GM21529 (cell line): ENCODE measurements at regions not wholly inside any gene's neighbourhood (a gene's known extent, or its start where the extent isn't known, plus 50 kb on each side); places are given as distances from the start of the nearest gene placed in this dataset.
"Not testable (repeated sequence)": the region's sequence is repeated elsewhere in the genome, so short reads cannot be mapped to it uniquely, and the experiment has no call there.

Experiments
- ATAC-seq: cut with Tn5 transposase; IDR thresholded peaks from one replicate; pipeline ENCODE4 v1.9.1; 2021; ENCODE audit not compliant: unreplicated experiment

GRCh38 chr9:1115370-1115769 is 65.2 kb downstream of the DMRT2 start:
- ATAC-seq, result no peak

GRCh38 chr9:1117439-1117838 is 67.3 kb downstream of the DMRT2 start:
- ATAC-seq, result no peak

DNA sequence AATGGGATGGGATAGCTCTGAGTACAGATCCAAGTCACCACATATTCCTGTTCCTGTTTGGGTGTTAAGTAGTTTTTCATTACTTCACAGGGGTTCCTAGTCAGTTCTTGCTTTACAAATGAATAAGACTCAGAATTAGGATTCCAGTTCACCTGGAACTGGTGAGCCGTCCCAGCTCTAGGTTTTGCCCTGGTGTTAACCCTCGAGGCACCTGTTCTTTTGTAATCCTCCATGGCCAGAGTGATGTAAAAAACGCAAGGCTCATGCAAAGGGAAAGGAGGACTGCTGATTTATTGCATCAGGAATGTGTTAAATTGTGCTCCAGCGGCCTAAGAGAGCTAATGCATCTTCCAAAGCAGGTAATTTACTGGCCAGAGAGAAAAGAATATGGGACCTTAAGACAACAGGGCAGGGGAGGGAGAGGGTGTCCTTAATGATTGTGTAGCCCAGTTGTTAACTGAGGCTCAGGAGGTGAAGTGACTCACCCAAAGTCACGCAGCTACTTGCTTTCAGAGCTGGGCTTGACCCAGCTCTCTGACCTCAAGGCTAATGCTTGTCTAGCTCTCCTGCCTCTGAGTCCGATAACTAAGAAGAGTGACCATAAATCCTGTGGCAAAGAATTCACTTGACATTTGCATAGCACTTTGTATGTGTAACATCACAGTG is 70.5 kb downstream of the DMRT2 start:
- no peak for ATAC-seq

DNA sequence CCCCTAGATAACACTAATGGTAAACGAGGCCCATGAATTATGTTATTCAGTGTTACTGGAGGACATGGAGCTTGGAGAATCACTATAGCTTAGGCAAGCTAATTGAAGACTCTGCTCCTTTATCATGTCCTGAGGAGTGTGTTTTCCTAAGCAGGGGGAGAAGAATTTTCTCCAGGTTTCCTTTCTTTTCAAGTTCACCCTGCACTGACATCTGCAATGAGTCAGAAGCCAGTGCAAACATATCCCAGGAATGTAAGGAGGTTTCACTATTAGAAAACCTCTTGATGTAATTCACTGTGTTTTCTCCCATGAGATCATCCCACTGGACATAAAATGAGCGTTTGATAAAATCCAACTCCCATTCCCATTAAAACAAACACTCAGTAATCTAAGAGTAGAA is 75.6 kb downstream of the DMRT2 start:
- no peak for ATAC-seq

GRCh38 chr9:1128046-1128445 is 77.9 kb downstream of the DMRT2 start:
- ATAC-seq, result no peak

- no peak for ATAC-seq
Measured at GRCh38 chr9:1129382-1129781, 79.2 kb downstream of the DMRT2 start.

DNA sequence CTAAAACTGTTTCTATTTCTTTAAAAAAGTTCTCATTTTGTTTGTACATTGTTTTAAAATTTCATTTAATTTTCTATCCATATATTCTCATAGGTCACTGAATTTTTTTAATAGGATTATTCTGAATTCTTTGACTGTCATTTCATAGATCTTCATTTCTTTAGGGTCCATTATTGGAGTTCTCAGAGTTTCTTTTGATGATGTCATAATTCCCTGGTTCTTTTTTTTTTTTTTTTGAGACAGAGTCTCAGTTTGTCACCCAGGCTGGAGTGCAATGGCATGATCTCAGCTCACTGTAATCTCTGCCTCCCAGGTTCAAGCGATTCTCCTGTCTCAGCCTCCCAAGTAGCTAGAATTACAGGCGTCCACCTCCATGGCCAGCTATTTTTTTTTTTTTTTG is 89.9 kb downstream of the DMRT2 start:
- ATAC-seq, result no peak

DNA sequence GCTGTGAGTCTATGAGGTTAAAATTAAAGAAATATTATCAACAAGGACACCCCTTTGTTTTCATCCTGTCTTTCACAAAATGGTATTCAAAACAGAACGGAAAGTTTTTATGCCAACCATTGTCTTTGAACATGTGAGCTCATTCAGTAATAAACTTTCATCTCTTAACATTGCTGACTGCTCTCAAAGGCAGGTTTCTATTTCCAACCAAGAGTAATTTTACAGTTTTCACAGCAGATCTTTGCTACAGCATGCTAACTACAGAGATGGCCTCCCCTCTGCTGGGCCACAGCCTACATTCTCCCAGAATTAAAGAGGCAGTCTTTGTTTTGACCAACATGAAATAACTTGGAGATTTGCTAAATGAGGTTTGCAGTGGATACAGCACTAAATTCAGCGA is 101.5 kb downstream of the DMRT2 start:
- ATAC-seq, result no peak

DNA sequence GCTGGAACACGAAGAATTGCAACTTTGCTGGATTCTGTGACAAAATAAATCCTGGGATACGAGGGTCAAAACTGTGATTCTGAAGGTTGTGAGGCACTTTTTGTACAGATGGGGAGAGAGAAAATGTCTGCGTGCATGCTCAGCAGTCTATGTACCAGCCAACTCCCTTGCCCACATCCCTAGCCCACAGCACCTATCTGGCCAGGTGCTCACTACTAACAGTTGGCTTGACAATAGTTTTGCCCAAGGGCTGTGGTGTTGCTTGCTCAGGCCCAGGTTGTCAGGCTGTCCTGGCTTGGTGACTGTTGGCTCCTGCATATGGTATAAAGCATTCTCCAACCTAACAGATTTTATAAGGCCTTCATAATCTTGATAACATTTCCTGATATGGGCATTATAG is 102.0 kb downstream of the DMRT2 start:
- ATAC-seq, result no peak

GRCh38 chr9:1154739-1155138 is 104.6 kb downstream of the DMRT2 start:
- ATAC-seq, result no peak

GRCh38 chr9:1155602-1156001 is 105.4 kb downstream of the DMRT2 start:
- ATAC-seq, result no peak

- ATAC-seq, result no peak
Measured at GRCh38 chr9:1156794-1157550, 106.8 kb downstream of the DMRT2 start.

GRCh38 chr9:1157836-1158235 is 107.7 kb downstream of the DMRT2 start:
- no peak for ATAC-seq

DNA sequence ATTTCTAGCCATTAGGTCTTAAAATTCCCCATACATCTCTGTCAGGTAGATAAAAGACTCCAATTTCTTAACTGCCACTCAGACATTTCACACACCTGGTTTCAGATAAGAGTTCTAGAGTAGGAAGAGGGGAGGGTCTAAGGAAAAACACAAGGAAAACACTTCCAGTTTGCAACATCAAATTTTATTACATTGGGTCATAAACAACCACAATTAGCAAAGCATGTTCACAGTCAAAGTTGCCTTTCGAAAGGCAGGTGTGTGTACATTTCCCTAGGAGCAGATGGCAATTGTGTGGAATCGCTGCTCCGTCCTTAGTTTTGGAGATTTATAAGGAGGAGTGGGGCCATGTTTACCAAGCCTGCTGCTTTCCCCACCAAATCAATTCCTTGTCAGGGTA is 120.8 kb downstream of the DMRT2 start:
- no peak for ATAC-seq

GRCh38 chr9:1171546-1171945 is 121.4 kb downstream of the DMRT2 start:
- no peak for ATAC-seq

DNA sequence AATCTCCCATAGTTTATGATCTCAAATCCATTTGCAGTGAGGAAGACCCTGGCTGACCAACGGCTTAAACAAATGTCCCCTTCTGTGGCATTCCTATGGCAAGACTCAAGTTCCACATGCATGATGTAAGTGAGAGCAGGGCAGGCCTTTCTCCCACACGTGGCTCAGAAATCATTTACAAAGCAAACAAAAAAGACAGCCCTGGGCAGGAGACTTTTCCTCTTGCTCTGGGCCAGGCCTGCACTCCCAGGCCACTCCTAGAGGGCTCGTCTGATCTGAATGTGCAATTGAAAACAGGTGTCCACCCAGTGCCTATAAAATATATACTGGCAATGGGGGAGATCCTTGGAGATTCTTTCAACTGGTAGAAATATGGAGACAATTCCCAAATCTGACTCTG is 123.1 kb downstream of the DMRT2 start:
- no peak for ATAC-seq

DNA sequence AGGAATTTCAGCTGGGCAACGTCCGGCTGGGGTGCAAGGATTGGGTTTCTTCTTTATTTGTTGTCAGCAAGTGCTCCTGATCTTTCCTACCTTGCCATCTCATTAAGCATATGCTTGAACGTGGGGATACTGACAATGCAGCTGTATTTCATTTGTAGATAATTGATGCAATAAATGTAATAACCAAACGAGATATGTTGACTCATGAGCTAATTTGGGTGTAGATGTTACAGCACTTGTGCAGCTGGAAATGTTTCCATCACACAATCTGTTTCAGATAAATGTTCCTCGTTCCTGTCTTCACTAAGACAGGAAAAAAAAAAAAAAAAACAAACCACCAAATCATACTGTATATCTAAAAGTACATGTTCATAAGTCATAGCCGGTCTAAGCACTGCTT is 123.8 kb downstream of the DMRT2 start:
- ATAC-seq, result no peak

- ATAC-seq, result no peak
Measured at GRCh38 chr9:1179366-1179765, 129.2 kb downstream of the DMRT2 start.

DNA sequence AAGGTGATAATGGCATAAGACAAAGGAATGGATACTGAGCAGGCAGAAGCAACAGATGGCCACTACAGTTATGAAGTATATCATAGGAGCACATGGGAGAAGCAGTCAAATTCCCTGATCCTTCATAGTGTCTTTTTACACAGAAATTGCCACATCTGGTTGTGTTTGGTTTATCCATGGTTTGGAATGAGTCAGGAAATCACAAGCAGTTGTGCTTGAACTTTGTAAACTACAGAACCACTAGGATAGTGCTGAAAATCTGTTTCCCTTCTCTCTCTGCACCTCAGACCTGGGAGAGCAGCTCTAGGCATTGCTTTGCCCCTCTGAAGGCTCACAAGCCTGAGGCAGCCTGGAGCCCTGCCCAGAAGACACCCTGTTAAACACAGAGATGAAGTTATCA is 134.0 kb downstream of the DMRT2 start:
- no peak for ATAC-seq

- not testable (repeated sequence) for ATAC-seq
Measured at GRCh38 chr9:1187137-1187536, 137.0 kb downstream of the DMRT2 start.

DNA sequence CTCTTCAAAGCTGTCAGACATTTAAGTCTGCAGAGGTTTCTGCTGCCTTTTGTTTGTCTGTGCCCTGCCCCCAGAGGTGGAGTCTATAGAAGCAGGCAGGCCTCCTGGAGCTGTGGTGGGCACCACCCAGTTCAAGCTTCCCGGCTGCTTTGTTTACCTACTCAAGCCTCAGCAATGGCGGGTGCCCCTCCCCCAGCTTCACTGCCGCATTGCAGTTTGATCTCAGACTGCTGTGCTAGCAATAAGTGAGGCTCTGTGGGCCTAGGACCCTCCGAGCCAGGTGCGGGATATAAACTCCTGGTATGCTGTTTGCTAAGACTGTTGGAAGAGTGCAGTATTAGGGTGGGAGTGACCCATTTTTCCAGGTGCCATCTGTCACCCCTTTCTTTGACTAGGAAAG is 145.5 kb downstream of the DMRT2 start:
- ATAC-seq, result not testable (repeated sequence)

DNA sequence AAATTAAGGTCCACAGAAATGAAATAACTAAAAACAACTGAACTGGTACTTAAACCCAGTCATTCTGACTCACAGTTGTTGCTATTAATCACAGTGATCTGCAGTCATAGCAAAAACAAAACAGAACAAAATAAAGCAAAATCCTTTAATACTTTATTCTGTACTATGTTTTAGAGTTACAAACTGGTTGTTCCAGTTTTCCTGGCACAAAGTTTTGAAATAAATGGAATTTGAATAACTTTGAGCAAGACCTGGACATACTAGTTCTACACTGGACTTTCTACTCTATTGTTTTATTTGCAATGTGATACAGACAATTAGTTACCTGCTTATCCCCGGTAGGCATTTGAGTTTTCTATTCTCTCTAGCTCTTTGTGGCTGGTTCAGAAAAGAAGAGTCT is 147.9 kb downstream of the DMRT2 start:
- no peak for ATAC-seq

GRCh38 chr9:1200847-1201251 is 150.7 kb downstream of the DMRT2 start:
- no peak for ATAC-seq
